Fibroblast of lung (primary cell): ENCODE measurements at regions not wholly inside any gene's neighbourhood (a gene's known extent, or its start where the extent isn't known, plus 50 kb on each side); places are given as distances from the start of the nearest gene placed in this dataset.
"Not testable (repeated sequence)": the region's sequence is repeated elsewhere in the genome, so short reads cannot be mapped to it uniquely, and the experiment has no call there.

Experiments used
- DNase-seq, 2 donors: peaks; one replicate each; pipeline versions ENCODE4 v3.0.0 to v3.0.0-alpha.2; 2010; ENCODE audit warnings: low read depth in 2 of 2
- H2AFZ ChIP-seq: 2 replicates; pipeline ENCODE4 v1.5.1; 2012; ENCODE audit warnings: low read length, control low read depth, inconsistent platforms
- H3K27ac ChIP-seq: 2 replicates; pipeline ENCODE4 v1.5.1; 2011; ENCODE audit warnings: low read length, control low read depth; ENCODE audit not compliant: insufficient read depth
- H3K27me3 ChIP-seq: 2 replicates; pipeline ENCODE4 v1.5.1; 2011; ENCODE audit warnings: mild to moderate bottlenecking, low read length; ENCODE audit not compliant: control insufficient read depth, insufficient read depth
- H3K36me3 ChIP-seq: 2 replicates; pipeline ENCODE4 v1.5.1; 2011; ENCODE audit warnings: low read length; ENCODE audit not compliant: control insufficient read depth, insufficient read depth
- H3K4me1 ChIP-seq: 2 replicates; pipeline ENCODE4 v1.5.1; 2011; ENCODE audit warnings: low read length; ENCODE audit not compliant: control insufficient read depth, insufficient read depth; ENCODE audit errors: extremely low read depth
- H3K4me2 ChIP-seq: 2 replicates; pipeline ENCODE4 v1.5.1; 2011; ENCODE audit warnings: low read length, control low read depth; ENCODE audit not compliant: insufficient read depth; ENCODE audit errors: extremely low read depth
- H3K4me3 ChIP-seq, 4 experiments: fragments of 200-600 bp in 1 of 4; sonication (generic) in 1 of 4; replicated peaks in 1 of 4; 2 replicates each; pipeline ENCODE4 v1.5.1; 2011 to 2016; ENCODE audit warnings: low read length in 4 of 4, low read depth in 3 of 4, mild to moderate bottlenecking in 3 of 4, control low read depth in 2 of 4, inconsistent platforms in 1 of 4, mixed read lengths in 1 of 4; ENCODE audit not compliant: insufficient read depth in 1 of 4; ENCODE audit errors: control extremely low read depth in 1 of 4
- H3K79me2 ChIP-seq: 2 replicates; pipeline ENCODE4 v1.5.1; 2012; ENCODE audit warnings: mild to moderate bottlenecking, low read length, inconsistent platforms; ENCODE audit not compliant: control insufficient read depth, insufficient read depth
- H3K9ac ChIP-seq: 2 replicates; pipeline ENCODE4 v1.5.1; 2011; ENCODE audit warnings: mild to moderate bottlenecking, low read length, control low read depth; ENCODE audit not compliant: insufficient read depth
- H3K9me3 ChIP-seq: 2 replicates; pipeline ENCODE4 v1.5.1; 2012; ENCODE audit warnings: low read depth, low read length; ENCODE audit not compliant: control insufficient read depth, insufficient read depth
- H4K20me1 ChIP-seq: 2 replicates; pipeline ENCODE4 v1.5.1; 2011; ENCODE audit warnings: low read length; ENCODE audit not compliant: control insufficient read depth, insufficient read depth; ENCODE audit errors: extremely low read depth

- H2AFZ ChIP-seq, H3K4me2 ChIP-seq, H3K4me3 ChIP-seq, H4K20me1 ChIP-seq, DNase-seq, H3K27me3 ChIP-seq, H3K36me3 ChIP-seq, H3K27ac ChIP-seq, H3K9ac ChIP-seq, H3K79me2 ChIP-seq, H3K4me1 ChIP-seq, H3K9me3 ChIP-seq: not testable (repeated sequence)
Observed at GRCh38 chr4:49156309-49156708, 170.2 kb downstream of the CWH43 start.

GRCh38 chr4:49157630-49158029 lies 171.6 kb downstream of the CWH43 start:
- not testable (repeated sequence) for H3K4me1 ChIP-seq, H3K4me3 ChIP-seq, H2AFZ ChIP-seq, DNase-seq, H3K36me3 ChIP-seq, H3K4me2 ChIP-seq, H3K79me2 ChIP-seq, H3K27me3 ChIP-seq, H4K20me1 ChIP-seq, H3K9me3 ChIP-seq, H3K9ac ChIP-seq, H3K27ac ChIP-seq

GRCh38 chr4:49161111-49161541 lies 175.1 kb downstream of the CWH43 start:
- H3K36me3 ChIP-seq, result not testable (repeated sequence)

GRCh38 chr4:49164916-49165315 lies 178.8 kb downstream of the CWH43 start:
- not testable (repeated sequence) for H3K4me3 ChIP-seq, H3K4me1 ChIP-seq, H3K36me3 ChIP-seq, H3K27me3 ChIP-seq, H2AFZ ChIP-seq, H3K27ac ChIP-seq, DNase-seq, H3K4me2 ChIP-seq, H4K20me1 ChIP-seq, H3K79me2 ChIP-seq, H3K9me3 ChIP-seq, H3K9ac ChIP-seq

More at GRCh38 chr4:49161111-49161541, 175.1 kb downstream of the CWH43 start:
- DNase-seq, H3K4me2 ChIP-seq, H3K27me3 ChIP-seq, H3K79me2 ChIP-seq, H2AFZ ChIP-seq, H4K20me1 ChIP-seq, H3K9me3 ChIP-seq, H3K27ac ChIP-seq, H3K9ac ChIP-seq, H3K4me3 ChIP-seq, H3K4me1 ChIP-seq: not testable (repeated sequence)

DNA sequence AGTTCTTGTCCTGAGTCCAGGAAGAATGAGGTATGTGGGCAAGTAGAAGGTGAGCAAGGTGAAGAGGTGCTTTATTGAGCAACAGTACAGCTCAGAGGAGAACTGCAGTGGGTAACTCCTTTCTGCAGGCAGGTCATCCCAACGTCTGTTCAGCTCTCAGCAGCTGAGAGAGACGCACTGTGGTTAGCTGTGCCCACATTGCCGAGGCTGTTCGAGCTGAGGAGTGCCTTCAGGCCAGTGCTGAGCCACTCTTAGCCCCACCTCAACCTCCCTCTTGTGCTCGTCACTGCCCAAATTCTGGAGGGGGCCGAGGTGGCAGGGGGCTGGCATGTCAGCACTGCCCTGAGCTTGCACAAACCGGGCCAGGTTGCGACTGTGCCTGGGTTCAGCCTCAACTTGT lies 191.8 kb downstream of the CWH43 start:
- not testable (repeated sequence) for H2AFZ ChIP-seq, DNase-seq, H4K20me1 ChIP-seq, H3K79me2 ChIP-seq, H3K4me3 ChIP-seq, H3K9me3 ChIP-seq, H3K4me1 ChIP-seq, H3K27me3 ChIP-seq, H3K9ac ChIP-seq, H3K36me3 ChIP-seq, H3K4me2 ChIP-seq, H3K27ac ChIP-seq

- not testable (repeated sequence) for H3K4me3 ChIP-seq, H3K79me2 ChIP-seq, H4K20me1 ChIP-seq, H3K4me2 ChIP-seq, H3K36me3 ChIP-seq, H3K27ac ChIP-seq, H3K9ac ChIP-seq, H2AFZ ChIP-seq, DNase-seq, H3K9me3 ChIP-seq, H3K27me3 ChIP-seq, H3K4me1 ChIP-seq
Observed at GRCh38 chr4:49181088-49181487, 195.0 kb downstream of the CWH43 start.

- not testable (repeated sequence) for H3K4me1 ChIP-seq, H3K9ac ChIP-seq, H3K79me2 ChIP-seq, H3K36me3 ChIP-seq, H2AFZ ChIP-seq, H3K27me3 ChIP-seq, H3K4me2 ChIP-seq, H3K27ac ChIP-seq, H3K4me3 ChIP-seq, H4K20me1 ChIP-seq, H3K9me3 ChIP-seq, DNase-seq
Observed at GRCh38 chr4:49211396-49212194, 225.5 kb downstream of the CWH43 start.
